ENCODE measurements at regions not wholly inside any gene's neighbourhood (a gene's known extent, or its start where the extent isn't known, plus 50 kb on each side); places are given as distances from the start of the nearest gene placed in this dataset.

DNA sequence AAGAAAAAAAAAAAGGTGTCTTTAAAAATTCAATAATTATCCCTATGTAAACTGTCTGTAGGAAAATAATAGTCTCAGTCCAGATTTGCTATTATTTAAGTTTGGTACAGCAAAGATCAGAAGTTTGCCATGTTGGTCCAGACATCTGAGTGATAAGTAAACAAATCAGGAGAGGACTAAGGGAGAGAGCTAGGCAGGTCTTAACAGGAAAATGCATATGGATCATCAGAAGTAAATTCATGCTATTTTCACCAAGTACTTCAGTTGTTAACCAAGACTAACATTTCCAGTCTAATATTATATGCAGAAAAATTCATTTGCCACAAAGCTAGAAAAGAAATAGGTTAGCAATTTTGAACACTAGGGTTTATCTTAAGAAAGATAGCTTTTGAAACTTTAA lies 95.0 kb upstream of the STK17B start:
- no peak for FAIRE-seq
- Histone ChIP-seq H3K27me3 (ENCODE audit: control insufficient read depth, insufficient read depth, low read length) (no peaks in the 10 kb centered on the region), H3K36me3 (ENCODE audit: control insufficient read depth, insufficient read depth, low read length) (no peaks in the 10 kb centered on the region), H3K4me3 (ENCODE audit: low read depth, low read length) (no peak overlapping the region)
- DNase-seq (ENCODE audit: low read depth): peak; percentile 92
- TF ChIP-seq CTCF (IDR thresholded peaks at IDR 0.05; ENCODE audit: insufficient read depth, low read length, severe bottlenecking): no peak

DNA sequence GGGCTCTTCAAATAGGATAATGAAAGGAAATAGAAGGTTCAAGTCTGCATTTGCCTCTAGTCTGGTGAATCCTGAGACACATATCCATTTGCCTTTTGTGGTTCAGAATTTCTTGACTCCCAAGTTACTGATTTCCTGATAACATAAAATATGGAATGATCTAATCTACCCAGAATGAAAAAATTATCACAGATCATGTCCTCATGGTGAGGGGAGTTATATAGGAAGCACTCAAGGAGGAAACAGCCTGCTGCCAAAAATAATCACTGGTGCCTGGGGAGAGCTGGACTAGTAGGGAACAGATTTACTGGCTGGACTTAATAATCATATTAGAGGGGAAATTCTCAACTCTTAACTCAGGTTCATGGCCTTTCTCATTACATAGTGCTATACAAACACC lies 95.5 kb upstream of the STK17B start:
- Histone ChIP-seq H3K27me3 (ENCODE audit: control insufficient read depth, insufficient read depth, low read length) (no peaks in the 10 kb centered on the region), H3K4me3 (ENCODE audit: low read depth, low read length) (no peak overlapping the region), H3K36me3 (ENCODE audit: control insufficient read depth, insufficient read depth, low read length) (no peaks in the 10 kb centered on the region)
- FAIRE-seq (no peak), DNase-seq (ENCODE audit: low read depth) (no peak)
- TF ChIP-seq CTCF (IDR thresholded peaks at IDR 0.05; ENCODE audit: insufficient read depth, low read length, severe bottlenecking): no peak

GRCh38 chr2:196268025-196268424 lies 96.6 kb upstream of the STK17B start:
- no peak for TF ChIP-seq CTCF (IDR thresholded peaks at IDR 0.05; ENCODE audit: insufficient read depth, low read length, severe bottlenecking)
- H3K4me3 ChIP-seq (ENCODE audit: low read depth, low read length): no peak overlapping the region
- DNase-seq (ENCODE audit: low read depth) (no peak), FAIRE-seq (no peak)
- no peaks in the 10 kb centered on the region for H3K27me3 ChIP-seq (ENCODE audit: control insufficient read depth, insufficient read depth, low read length)
- no peaks in the 10 kb centered on the region for H3K36me3 ChIP-seq (ENCODE audit: control insufficient read depth, insufficient read depth, low read length)

- Histone ChIP-seq H3K27me3 (ENCODE audit: control insufficient read depth, insufficient read depth, low read length) (no peaks in the 10 kb centered on the region), H3K4me3 (ENCODE audit: low read depth, low read length) (no peak overlapping the region), H3K36me3 (ENCODE audit: control insufficient read depth, insufficient read depth, low read length) (no peaks in the 10 kb centered on the region)
- FAIRE-seq (no peak), DNase-seq (ENCODE audit: low read depth) (peak; percentile 44)
- no peak for TF ChIP-seq CTCF (IDR thresholded peaks at IDR 0.05; ENCODE audit: insufficient read depth, low read length, severe bottlenecking)
Measured at GRCh38 chr2:196268538-196269338, 97.4 kb upstream of the STK17B start.

DNA sequence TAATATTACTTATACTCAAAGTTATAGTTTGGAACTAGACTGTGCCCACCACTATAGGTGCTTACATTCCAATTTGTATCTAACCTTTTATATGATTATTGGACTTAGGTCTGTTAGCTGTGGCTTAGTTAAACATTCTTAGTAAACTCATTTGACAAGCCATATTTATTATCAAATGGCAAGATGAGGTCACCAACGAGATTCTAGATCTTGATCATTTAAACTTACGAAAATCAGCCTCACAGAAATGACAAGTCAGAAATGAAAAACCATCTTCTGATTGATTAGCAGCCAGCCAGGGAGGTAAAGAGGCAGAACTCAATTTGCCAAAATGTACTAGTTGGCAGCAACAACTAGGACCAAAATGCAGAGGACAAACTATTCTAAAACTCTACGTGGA lies 100.4 kb upstream of the STK17B start:
- Histone ChIP-seq H3K27me3 (ENCODE audit: control insufficient read depth, insufficient read depth, low read length) (no peaks in the 10 kb centered on the region), H3K36me3 (ENCODE audit: control insufficient read depth, insufficient read depth, low read length) (no peaks in the 10 kb centered on the region), H3K4me3 (ENCODE audit: low read depth, low read length) (no peak overlapping the region)
- FAIRE-seq (no peak), DNase-seq (ENCODE audit: low read depth) (no peak)
- no peak for TF ChIP-seq CTCF (IDR thresholded peaks at IDR 0.05; ENCODE audit: insufficient read depth, low read length, severe bottlenecking)

DNA sequence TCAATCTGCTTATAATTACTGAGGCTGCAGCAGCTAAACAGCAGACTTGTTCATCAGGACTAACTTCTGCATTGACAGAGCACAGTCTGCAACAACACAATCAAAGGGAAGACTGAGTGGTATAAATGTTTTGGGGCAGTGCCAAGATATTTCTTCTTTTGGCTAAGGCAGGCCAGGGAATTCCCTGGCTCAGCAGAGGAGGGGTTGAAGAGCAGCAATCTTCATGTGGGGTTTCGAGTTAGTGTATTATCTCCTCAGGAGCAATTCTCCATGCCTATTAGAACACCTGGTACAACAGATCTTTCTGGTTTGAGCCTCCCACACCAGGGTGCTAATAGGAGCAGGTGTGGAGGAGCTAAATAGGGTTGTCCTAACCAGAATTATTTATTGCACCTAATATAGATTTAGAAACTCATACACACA lies 103.0 kb upstream of the STK17B start:
- no peak for FAIRE-seq
- Histone ChIP-seq H3K36me3 (ENCODE audit: control insufficient read depth, insufficient read depth, low read length) (no peaks in the 10 kb centered on the region), H3K27me3 (ENCODE audit: control insufficient read depth, insufficient read depth, low read length) (no peaks in the 10 kb centered on the region), H3K4me3 (ENCODE audit: low read depth, low read length) (no peak overlapping the region)
- DNase-seq (ENCODE audit: low read depth): no peak
- no peak for TF ChIP-seq CTCF (IDR thresholded peaks at IDR 0.05; ENCODE audit: insufficient read depth, low read length, severe bottlenecking)
